Endothelial cell of umbilical vein (primary cell): ENCODE measurements at regions not wholly inside any gene's neighbourhood (a gene's known extent, or its start where the extent isn't known, plus 50 kb on each side); places are given as distances from the start of the nearest gene placed in this dataset.

Experiments used
- BruUV-seq: library from RNA; stranded (reverse); fragments of 400-500 nt; replicated peaks from 2 replicates; lab custom pipeline; 2021; lab: Mats Ljungman, UMichigan
- CTCF ChIA-PET: fragments of 300-600, 350-600 bp; sonication (Branson Sonifier 250); formaldehyde crosslinking; loops from one replicate; lab custom pipeline; 2021; ENCODE audit warnings: antibody characterized with exemption, inconsistent platforms; lab: Charles Lee
- POLR2A ChIA-PET: fragments of 300-600, 350-600 bp; sonication (Branson Sonifier 250); formaldehyde crosslinking; loops from one replicate; lab custom pipeline; 2021; ENCODE audit warnings: antibody characterized with exemption, inconsistent platforms; lab: Charles Lee
- DNase-seq: peaks from one replicate; pipeline ENCODE4 v3.0.0-alpha.2; 2011; ENCODE audit warnings: low read depth, low spot score
- FAIRE-seq: peaks from 2 replicates; lab custom pipeline; 2011; peaks lifted over from hg19 to GRCh38; lab: Jason Lieb, UNC
- H2AFZ ChIP-seq: 2 replicates; pipeline ENCODE4 v1.6.0; 2012; ENCODE audit warnings: low read depth, low read length, control low read depth, inconsistent platforms
- H3K27ac ChIP-seq: 2 replicates; pipeline ENCODE4 v1.5.1; 2011; ENCODE audit warnings: low read depth, mild to moderate bottlenecking, control low read depth, low read length, moderate library complexity; ENCODE audit not compliant: insufficient read depth
- H3K27me3 ChIP-seq, 2 experiments: 2 replicates each; pipeline versions ENCODE4 v1.6.0 to v1.6.1; 2011; ENCODE audit warnings: low read length in 2 of 2, mixed read lengths in 1 of 2; ENCODE audit not compliant: control insufficient read depth in 2 of 2, insufficient read depth in 2 of 2
- H3K36me3 ChIP-seq, 2 experiments: 2 replicates in 1 of 2; 3 replicates in 1 of 2; pipeline ENCODE4 v1.5.1; 2011; ENCODE audit warnings: low read length in 2 of 2, mild to moderate bottlenecking in 1 of 2, moderate library complexity in 1 of 2; ENCODE audit not compliant: control insufficient read depth in 2 of 2, insufficient read depth in 2 of 2; ENCODE audit errors: extremely low read depth in 1 of 2
- H3K4me1 ChIP-seq: 3 replicates; pipeline ENCODE4 v1.5.1; 2011; ENCODE audit warnings: mild to moderate bottlenecking, low read length; ENCODE audit not compliant: control insufficient read depth, insufficient read depth; ENCODE audit errors: extremely low read depth
- H3K4me2 ChIP-seq: 2 replicates; pipeline ENCODE4 v1.6.1; 2011; ENCODE audit warnings: low read length, control low read depth, mixed read lengths; ENCODE audit not compliant: insufficient read depth
- H3K4me3 ChIP-seq, 3 experiments: fragments of 200-600 bp in 1 of 3; sonication (generic), shearing (Covaris generic) in 1 of 3; replicated peaks in 1 of 3; 2 replicates each; pipeline ENCODE4 v1.5.1; 2011 to 2016; ENCODE audit warnings: control low read depth in 3 of 3, low read length in 3 of 3, mild to moderate bottlenecking in 2 of 3, inconsistent platforms in 1 of 3, low read depth in 1 of 3, moderate library complexity in 1 of 3; ENCODE audit not compliant: insufficient read depth in 1 of 3
- H3K79me2 ChIP-seq: 2 replicates; pipeline ENCODE4 v1.6.0; 2012; ENCODE audit warnings: low read length, inconsistent platforms; ENCODE audit not compliant: control insufficient read depth, insufficient read depth
- H3K9ac ChIP-seq: replicated peaks from 2 replicates; pipeline ENCODE3; 2011; ENCODE audit warnings: low read length, control low read depth; ENCODE audit not compliant: insufficient read depth; ENCODE audit errors: extremely low read depth
- H3K9me1 ChIP-seq: replicated peaks from 3 replicates; pipeline ENCODE4 v1.6.0; 2011; ENCODE audit warnings: mild to moderate bottlenecking, low read length; ENCODE audit not compliant: control insufficient read depth, insufficient read depth; ENCODE audit errors: extremely low read depth
- H3K9me3 ChIP-seq: replicated peaks from 2 replicates; pipeline ENCODE4 v1.5.1; 2012; ENCODE audit warnings: low read length, inconsistent platforms; ENCODE audit not compliant: control insufficient read depth, insufficient read depth
- H4K20me1 ChIP-seq: replicated peaks from 2 replicates; pipeline ENCODE3; 2011; ENCODE audit warnings: mild to moderate bottlenecking, low read length; ENCODE audit not compliant: control insufficient read depth, insufficient read depth; ENCODE audit errors: extremely low read depth
- EZH2 ChIP-seq: IDR thresholded peaks from 2 replicates; pipeline ENCODE4 v1.6.1; 2012; ENCODE audit warnings: borderline replicate concordance, low read depth, mild to moderate bottlenecking, moderate library complexity, low read length, inconsistent platforms; ENCODE audit not compliant: severe bottlenecking
- FOS ChIP-seq: IDR thresholded peaks from 2 replicates; pipeline ENCODE4 v1.6.1; 2011; ENCODE audit warnings: mild to moderate bottlenecking, low read length, moderate library complexity, borderline replicate concordance; ENCODE audit not compliant: insufficient read depth
- GATA2 ChIP-seq: IDR thresholded peaks from 2 replicates; pipeline ENCODE4 v1.7.0; 2011; ENCODE audit warnings: low read depth, mild to moderate bottlenecking, moderate library complexity, mixed read lengths, low read length; ENCODE audit not compliant: insufficient read length, insufficient read depth
- JUN ChIP-seq: IDR thresholded peaks from 2 replicates; pipeline ENCODE4 v1.6.1; 2011; ENCODE audit warnings: borderline replicate concordance, low read depth; ENCODE audit not compliant: insufficient read length, insufficient read depth
- MAX ChIP-seq: IDR thresholded peaks from 2 replicates; pipeline ENCODE4 v1.6.1; 2011; ENCODE audit not compliant: insufficient read depth, insufficient read length
- MYC ChIP-seq: IDR thresholded peaks from one replicate; pipeline ENCODE4 v1.6.1; 2011; ENCODE audit warnings: mild to moderate bottlenecking, low read depth, low read length
- POLR2A ChIP-seq: IDR thresholded peaks from 2 replicates; pipeline ENCODE4 v1.6.1; 2012; ENCODE audit warnings: low read depth, mild to moderate bottlenecking, control low read depth, low read length
- POLR2AphosphoS5 ChIP-seq: IDR thresholded peaks from 2 replicates; pipeline ENCODE4 v1.6.1; 2012; ENCODE audit warnings: low read depth, mild to moderate bottlenecking, control low read depth, low read length, moderate library complexity; ENCODE audit not compliant: insufficient read depth
- dilution Hi-C: fragments of 300-500 bp; cut with MboI; formaldehyde crosslinking; loops from one replicate; pipeline ENCODE4 v1.15.0; 2019; ENCODE audit warnings: low sequenced_read_pairs; ENCODE audit not compliant: extremely low pct_ligation_motif_present
- intact Hi-C: fragments of 100-400 bp; cut with micrococcal nuclease; formaldehyde crosslinking; loops from one replicate; pipeline ENCODE4 v1.10.0; 2022
- TF ChIP-seq, protein P1 (sequence below), 2 donors: IDR thresholded peaks; 1 replicate in 1 of 2; 2 replicates in 1 of 2; pipeline ENCODE4 v1.5.1; 2011; ENCODE audit warnings: low read length in 2 of 2, mild to moderate bottlenecking in 2 of 2, moderate library complexity in 2 of 2, control low read depth in 1 of 2, inconsistent platforms in 1 of 2, low read depth in 1 of 2; ENCODE audit not compliant: insufficient read depth in 1 of 2; ENCODE audit errors: extremely low read depth in 1 of 2

- TF ChIP-seq POLR2A (no peak), MAX (no peak), GATA2 (no peak), MYC (no peak), JUN (no peak), FOS (no peak), EZH2 (no peak), POLR2AphosphoS5 (no peak)
- TF ChIP-seq, protein P1, sequence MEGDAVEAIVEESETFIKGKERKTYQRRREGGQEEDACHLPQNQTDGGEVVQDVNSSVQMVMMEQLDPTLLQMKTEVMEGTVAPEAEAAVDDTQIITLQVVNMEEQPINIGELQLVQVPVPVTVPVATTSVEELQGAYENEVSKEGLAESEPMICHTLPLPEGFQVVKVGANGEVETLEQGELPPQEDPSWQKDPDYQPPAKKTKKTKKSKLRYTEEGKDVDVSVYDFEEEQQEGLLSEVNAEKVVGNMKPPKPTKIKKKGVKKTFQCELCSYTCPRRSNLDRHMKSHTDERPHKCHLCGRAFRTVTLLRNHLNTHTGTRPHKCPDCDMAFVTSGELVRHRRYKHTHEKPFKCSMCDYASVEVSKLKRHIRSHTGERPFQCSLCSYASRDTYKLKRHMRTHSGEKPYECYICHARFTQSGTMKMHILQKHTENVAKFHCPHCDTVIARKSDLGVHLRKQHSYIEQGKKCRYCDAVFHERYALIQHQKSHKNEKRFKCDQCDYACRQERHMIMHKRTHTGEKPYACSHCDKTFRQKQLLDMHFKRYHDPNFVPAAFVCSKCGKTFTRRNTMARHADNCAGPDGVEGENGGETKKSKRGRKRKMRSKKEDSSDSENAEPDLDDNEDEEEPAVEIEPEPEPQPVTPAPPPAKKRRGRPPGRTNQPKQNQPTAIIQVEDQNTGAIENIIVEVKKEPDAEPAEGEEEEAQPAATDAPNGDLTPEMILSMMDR (IDR thresholded peaks at IDR 0.05; ENCODE audit: extremely low read depth in 1 of 2, insufficient read depth in 1 of 2, low read depth in 1 of 2, low read length in 2 of 2) = no peak
- H3K9ac ChIP-seq = no peak overlapping the region
- H3K4me1 ChIP-seq = no peaks in the 10 kb centered on the region
- H3K4me3 ChIP-seq = no peak overlapping the region
- CTCF ChIA-PET = no interaction called here
- no peak overlapping the region for H2AFZ ChIP-seq
- no peaks in the 10 kb centered on the region for H4K20me1 ChIP-seq
- intact Hi-C loops = no loop called here
- FAIRE-seq = no peak
- POLR2A ChIA-PET = no interaction called here
- no peak for DNase-seq
- H3K4me2 ChIP-seq = no peak overlapping the region
- H3K9me3 ChIP-seq = no peaks in the 10 kb centered on the region
- BruUV-seq = no TSS peak
- no peaks in the 10 kb centered on the region for H3K79me2 ChIP-seq
- dilution Hi-C loops = no loop called here
- no peaks in the 10 kb centered on the region for H3K9me1 ChIP-seq
- no peaks in the 10 kb centered on the region for H3K36me3 ChIP-seq
- no peak overlapping the region for H3K27ac ChIP-seq
- H3K27me3 ChIP-seq = no peaks in the 10 kb centered on the region
Observed at GRCh38 chr18:70496353-70497294, 207.8 kb downstream of the SOCS6 start.
